Left ventricle myocardium inferior (tissue), 1 donor: ENCODE measurements at regions not wholly inside any gene's neighbourhood (a gene's known extent, or its start where the extent isn't known, plus 50 kb on each side); places are given as distances from the start of the nearest gene placed in this dataset.

ENCODE experiments used
- DNase-seq: peaks from one replicate; pipeline ENCODE4 v3.0.0-alpha.2; 2020
- H3K27ac ChIP-seq: fragments of 200-600 bp; replicated peaks from 2 replicates; pipeline ENCODE4 v1.8.0; 2021
- H3K27me3 ChIP-seq: fragments of 200-600 bp; 2 replicates; pipeline ENCODE4 v1.8.0; 2021; ENCODE audit warnings: low read depth
- H3K36me3 ChIP-seq: fragments of 200-600 bp; 2 replicates; pipeline ENCODE4 v1.8.0; 2021
- H3K4me1 ChIP-seq: fragments of 200-600 bp; 2 replicates; pipeline ENCODE4 v1.8.0; 2021
- H3K4me3 ChIP-seq: fragments of 200-600 bp; 2 replicates; pipeline ENCODE4 v1.8.0; 2021; ENCODE audit warnings: mild to moderate bottlenecking, moderate library complexity
- H3K9me3 ChIP-seq: fragments of 200-600 bp; replicated peaks from 2 replicates; pipeline ENCODE4 v1.8.0; 2021
- intact Hi-C: fragments of 100-400 bp; cut with micrococcal nuclease; formaldehyde crosslinking; loops from one replicate; pipeline ENCODE4 v1.11.0; 2022
- TF ChIP-seq, protein P1 (sequence below): fragments of 200-600 bp; IDR thresholded peaks from 2 replicates; pipeline ENCODE4 v1.8.0; 2021; ENCODE audit warnings: antibody characterized with exemption, mild to moderate bottlenecking, borderline replicate concordance
- donor health status: DM: no; HTN: yes; CAD: no; lungs with severe emphysema.

DNA sequence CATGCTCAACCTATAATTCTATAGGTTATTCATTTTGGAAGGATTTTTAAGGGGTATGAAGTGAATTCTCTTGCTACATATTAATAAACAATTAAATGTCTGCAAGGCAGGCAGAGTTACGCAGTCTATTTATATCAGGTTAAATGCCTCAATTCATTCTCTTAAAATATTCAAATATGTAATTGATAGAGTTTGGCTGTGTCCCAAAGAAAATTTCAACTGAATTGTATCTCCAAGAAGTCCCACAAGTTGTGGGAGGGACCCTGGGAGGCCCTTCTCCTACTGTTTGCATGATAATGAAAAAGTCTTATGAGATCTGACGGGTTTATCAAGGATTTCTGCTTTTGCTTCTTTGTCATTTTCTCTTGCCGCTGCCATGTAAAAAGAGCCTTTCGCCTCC, 576.1 kb downstream of the TMA16 start:
- Histone ChIP-seq H3K4me1 (no peaks in the 10 kb centered on the region), H3K27ac (no peak overlapping the region), H3K9me3 (peaks cover 68% of the 10 kb centered on the region), H3K36me3 (no peaks in the 10 kb centered on the region), H3K27me3 (no peaks in the 10 kb centered on the region), H3K4me3 (no peak overlapping the region)
- TF ChIP-seq, protein P1, sequence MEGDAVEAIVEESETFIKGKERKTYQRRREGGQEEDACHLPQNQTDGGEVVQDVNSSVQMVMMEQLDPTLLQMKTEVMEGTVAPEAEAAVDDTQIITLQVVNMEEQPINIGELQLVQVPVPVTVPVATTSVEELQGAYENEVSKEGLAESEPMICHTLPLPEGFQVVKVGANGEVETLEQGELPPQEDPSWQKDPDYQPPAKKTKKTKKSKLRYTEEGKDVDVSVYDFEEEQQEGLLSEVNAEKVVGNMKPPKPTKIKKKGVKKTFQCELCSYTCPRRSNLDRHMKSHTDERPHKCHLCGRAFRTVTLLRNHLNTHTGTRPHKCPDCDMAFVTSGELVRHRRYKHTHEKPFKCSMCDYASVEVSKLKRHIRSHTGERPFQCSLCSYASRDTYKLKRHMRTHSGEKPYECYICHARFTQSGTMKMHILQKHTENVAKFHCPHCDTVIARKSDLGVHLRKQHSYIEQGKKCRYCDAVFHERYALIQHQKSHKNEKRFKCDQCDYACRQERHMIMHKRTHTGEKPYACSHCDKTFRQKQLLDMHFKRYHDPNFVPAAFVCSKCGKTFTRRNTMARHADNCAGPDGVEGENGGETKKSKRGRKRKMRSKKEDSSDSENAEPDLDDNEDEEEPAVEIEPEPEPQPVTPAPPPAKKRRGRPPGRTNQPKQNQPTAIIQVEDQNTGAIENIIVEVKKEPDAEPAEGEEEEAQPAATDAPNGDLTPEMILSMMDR, result no peak
- intact Hi-C loops, result no loop called here
- no peak for DNase-seq

DNA sequence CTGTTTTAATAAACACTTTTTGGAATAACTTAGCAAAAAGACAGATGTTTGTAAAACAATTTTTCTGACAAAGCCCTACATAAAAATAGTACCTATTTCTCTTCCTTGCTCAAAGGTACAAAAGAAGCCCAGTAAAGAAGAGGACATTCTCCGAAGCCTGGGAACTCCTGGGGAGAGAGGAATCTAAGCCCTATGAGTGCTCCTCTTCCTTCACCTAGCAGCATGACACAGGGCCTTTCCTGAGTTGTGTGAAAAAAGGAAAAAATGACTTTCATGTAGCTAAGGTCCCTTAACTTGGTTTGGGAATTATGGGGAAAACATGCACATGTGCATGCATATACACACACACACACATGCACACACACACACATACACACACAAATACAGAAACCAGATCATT, 586.9 kb downstream of the TMA16 start:
- TF ChIP-seq, protein P1, result no peak
- intact Hi-C loops, result no loop called here
- no peaks in the 10 kb centered on the region for H3K36me3 ChIP-seq
- H3K9me3 ChIP-seq, result peaks cover 8% of the 10 kb centered on the region
- no peaks in the 10 kb centered on the region for H3K4me1 ChIP-seq
- no peak for DNase-seq
- H3K4me3 ChIP-seq, result no peak overlapping the region
- no peaks in the 10 kb centered on the region for H3K27me3 ChIP-seq
- H3K27ac ChIP-seq, result no peak overlapping the region

DNA sequence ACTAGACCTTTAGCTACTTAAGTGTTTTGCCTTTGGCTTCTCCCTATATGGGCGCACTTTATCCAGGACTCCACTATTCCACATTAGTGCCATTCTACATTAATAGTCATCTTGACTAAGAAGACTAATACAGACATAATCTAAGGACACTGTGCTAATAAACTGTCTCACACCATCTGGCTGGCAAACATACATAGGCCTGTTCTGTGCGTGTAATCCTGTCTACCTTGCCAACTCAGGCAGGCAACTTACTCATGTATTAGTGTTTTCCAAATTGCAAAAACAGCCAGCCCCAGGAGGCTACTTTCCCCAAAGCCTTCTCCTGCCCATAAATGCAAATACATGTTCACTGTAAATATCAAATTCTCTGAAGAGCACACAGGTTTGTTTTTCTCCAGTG, 587.3 kb downstream of the TMA16 start:
- Histone ChIP-seq H3K27me3 (no peaks in the 10 kb centered on the region), H3K36me3 (no peaks in the 10 kb centered on the region), H3K27ac (no peak overlapping the region), H3K4me3 (no peak overlapping the region), H3K4me1 (no peaks in the 10 kb centered on the region), H3K9me3 (peaks cover 3% of the 10 kb centered on the region)
- DNase-seq, result no peak
- intact Hi-C loops, result no loop called here
- TF ChIP-seq, protein P1, result no peak

DNA sequence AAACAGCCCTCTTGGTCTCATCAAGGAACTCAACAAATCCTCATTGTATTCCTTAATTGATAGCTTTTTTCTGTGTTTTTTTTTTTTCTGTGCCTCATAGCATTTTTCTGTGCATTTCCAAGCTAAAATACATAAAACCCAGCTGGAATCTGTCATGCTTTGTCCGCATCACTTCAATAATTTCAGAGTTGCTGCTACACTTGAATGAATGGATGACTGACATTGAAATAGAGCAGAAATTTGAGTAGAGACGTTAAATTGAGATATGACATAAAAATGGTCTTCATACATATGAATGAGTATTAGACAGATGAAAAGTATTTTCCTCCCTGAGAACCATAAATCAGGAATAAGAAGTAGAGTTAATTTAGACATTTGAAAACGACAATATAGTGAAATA, 593.2 kb downstream of the TMA16 start:
- intact Hi-C loops, result no loop called here
- H3K27ac ChIP-seq, result no peak overlapping the region
- H3K36me3 ChIP-seq, result no peaks in the 10 kb centered on the region
- no peaks in the 10 kb centered on the region for H3K4me1 ChIP-seq
- H3K27me3 ChIP-seq, result no peaks in the 10 kb centered on the region
- no peak for DNase-seq
- no peaks in the 10 kb centered on the region for H3K9me3 ChIP-seq
- TF ChIP-seq, protein P1, result no peak
- no peak overlapping the region for H3K4me3 ChIP-seq

DNA sequence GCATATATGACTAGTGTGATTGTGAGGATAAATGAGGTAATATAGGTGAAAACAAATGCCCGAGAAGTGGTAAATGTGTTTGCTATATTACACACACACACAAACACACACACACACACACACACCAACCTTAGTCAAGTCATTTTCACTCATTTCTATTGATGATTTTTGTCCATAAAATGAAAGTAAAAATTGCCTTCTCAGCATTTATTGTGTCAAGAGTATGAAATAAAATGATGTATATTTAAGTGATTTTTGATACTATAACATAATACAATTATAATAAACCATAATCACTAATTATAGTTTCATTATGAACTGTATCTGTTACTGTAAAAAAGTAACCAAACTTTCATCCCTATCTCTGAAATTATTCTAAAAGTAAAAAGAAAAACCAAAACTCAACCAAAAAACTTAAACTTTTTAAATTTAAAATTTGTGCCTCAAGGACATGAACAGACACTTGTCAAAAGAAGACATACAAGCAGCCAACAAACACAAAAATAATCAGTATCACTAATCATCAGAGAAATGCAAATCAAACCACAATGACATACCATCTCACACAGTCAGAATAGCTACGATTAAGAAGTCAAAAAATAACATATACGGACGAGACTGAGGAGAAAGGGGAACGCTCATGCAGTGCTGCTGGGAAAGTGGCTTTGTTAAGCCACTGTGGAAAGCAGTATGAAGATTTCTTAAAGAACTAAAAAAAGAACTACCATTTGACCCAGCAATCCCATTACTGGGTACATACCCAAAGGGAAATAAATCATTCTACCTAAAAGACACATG, 601.0 kb downstream of the TMA16 start:
- H3K36me3 ChIP-seq, result no peaks in the 10 kb centered on the region
- H3K4me1 ChIP-seq, result no peaks in the 10 kb centered on the region
- no peak overlapping the region for H3K4me3 ChIP-seq
- intact Hi-C loops, result no loop called here
- H3K27me3 ChIP-seq, result no peaks in the 10 kb centered on the region
- no peak for DNase-seq
- H3K27ac ChIP-seq, result no peak overlapping the region
- TF ChIP-seq, protein P1, result no peak
- peaks cover 4% of the 10 kb centered on the region for H3K9me3 ChIP-seq
